H1 (cell line): ENCODE measurements at regions not wholly inside any gene's neighbourhood (a gene's known extent, or its start where the extent isn't known, plus 50 kb on each side); places are given as distances from the start of the nearest gene placed in this dataset.

Experiments used
- CTCF ChIA-PET: fragments of 300-600 bp; sonication (Branson Sonifier 250); formaldehyde crosslinking; loops from one replicate; lab custom pipeline; 2021; ENCODE audit not compliant: partially characterized antibody; lab: Charles Lee
- POLR2A ChIA-PET: fragments of 300-600 bp; sonication (Branson Sonifier 250); formaldehyde crosslinking; loops from one replicate; lab custom pipeline; 2021; ENCODE audit warnings: inconsistent platforms; ENCODE audit not compliant: partially characterized antibody; lab: Charles Lee
- DNase-seq, 2 experiments: peaks; one replicate each; pipeline versions ENCODE4 v3.0.0 to v3.0.0-alpha.2; 2010 to 2022; ENCODE audit warnings: low spot score in 2 of 2, low read depth in 1 of 2, mixed read lengths in 1 of 2
- FAIRE-seq: peaks from 2 replicates; lab custom pipeline; 2011; peaks lifted over from hg19 to GRCh38; lab: Jason Lieb, UNC
- H2AFZ ChIP-seq: 2 replicates; pipeline ENCODE4 v1.8.1; 2012; ENCODE audit warnings: low read length, inconsistent platforms
- H2AK5ac ChIP-seq: 2 replicates; pipeline ENCODE4 v1.6.1; 2013; ENCODE audit warnings: low read depth, low read length
- H2BK120ac ChIP-seq: replicated peaks from 2 replicates; pipeline ENCODE3; 2013; ENCODE audit warnings: low read depth, low read length, inconsistent platforms
- H2BK12ac ChIP-seq: 2 replicates; pipeline ENCODE4 v1.6.1; 2013; ENCODE audit warnings: low read depth, low read length
- H2BK15ac ChIP-seq: 2 replicates; pipeline ENCODE4 v1.6.1; 2013; ENCODE audit warnings: low read length
- H2BK20ac ChIP-seq: 2 replicates; pipeline ENCODE4 v1.6.1; 2013; ENCODE audit warnings: low read length
- H2BK5ac ChIP-seq: 2 replicates; pipeline ENCODE4 v1.6.1; 2013; ENCODE audit warnings: low read depth, low read length
- H3K14ac ChIP-seq: 2 replicates; pipeline ENCODE4 v1.6.1; 2013; ENCODE audit warnings: inconsistent platforms; ENCODE audit not compliant: insufficient read length
- H3K18ac ChIP-seq: 2 replicates; pipeline ENCODE4 v1.6.1; 2013; ENCODE audit warnings: low read length; ENCODE audit errors: extremely low read depth
- H3K23ac ChIP-seq: 2 replicates; pipeline ENCODE4 v1.6.1; 2013; ENCODE audit warnings: inconsistent platforms; ENCODE audit not compliant: insufficient read length
- H3K23me2 ChIP-seq: 2 replicates; pipeline ENCODE4 v1.6.1; 2013; ENCODE audit warnings: low read depth, low read length
- H3K27ac ChIP-seq: 2 replicates; pipeline ENCODE4 v1.6.1; 2011; ENCODE audit warnings: low read depth, low read length, inconsistent platforms
- H3K27me3 ChIP-seq, 4 experiments: replicated peaks in 1 of 4; 1 replicate in 1 of 4; 2 replicates in 3 of 4; pipeline versions ENCODE4 v1.6.1 to v1.8.1; 2011 to 2013; ENCODE audit warnings: low read length in 3 of 4, mild to moderate bottlenecking in 3 of 4, inconsistent platforms in 2 of 4, mixed read lengths in 2 of 4, moderate library complexity in 1 of 4; ENCODE audit not compliant: control insufficient read depth in 3 of 4, insufficient read depth in 3 of 4; ENCODE audit errors: extremely low read depth in 1 of 4
- H3K36me3 ChIP-seq, 4 experiments: 2 replicates each; pipeline versions ENCODE4 v1.6.1 to v1.8.1; 2011 to 2013; ENCODE audit warnings: mild to moderate bottlenecking in 4 of 4, low read length in 3 of 4, moderate library complexity in 2 of 4, control low read depth in 1 of 4, inconsistent platforms in 1 of 4; ENCODE audit not compliant: insufficient read depth in 4 of 4, control insufficient read depth in 2 of 4
- H3K4ac ChIP-seq: replicated peaks from 2 replicates; pipeline ENCODE3; 2013; ENCODE audit warnings: low read length, low read depth, mixed read lengths, inconsistent platforms; ENCODE audit not compliant: insufficient read length
- H3K4me1 ChIP-seq, 4 experiments: replicated peaks in 1 of 4; 1 replicate in 1 of 4; 2 replicates in 3 of 4; pipeline versions ENCODE4 v1.6.1 to v1.8.1; 2011 to 2013; ENCODE audit warnings: low read length in 3 of 4, inconsistent platforms in 2 of 4, mixed read lengths in 1 of 4; ENCODE audit not compliant: insufficient read depth in 4 of 4, control insufficient read depth in 3 of 4
- H3K4me2 ChIP-seq, 2 experiments: 2 replicates each; pipeline versions ENCODE4 v1.6.1 to v1.8.1; 2011 to 2013; ENCODE audit warnings: low read depth in 2 of 2, low read length in 2 of 2, control low read depth in 1 of 2, inconsistent platforms in 1 of 2, mild to moderate bottlenecking in 1 of 2; ENCODE audit not compliant: insufficient read depth in 1 of 2
- H3K4me3 ChIP-seq, 4 experiments: fragments of 200-600, 300-600 bp in 1 of 4; sonication (generic), shearing (Covaris generic), sonication (Bioruptor Twin) in 1 of 4; 2 replicates each; pipeline versions ENCODE4 v1.5.1 to v1.8.1; 2011 to 2016; ENCODE audit warnings: low read length in 4 of 4, low read depth in 3 of 4, control low read depth in 2 of 4, inconsistent platforms in 2 of 4, mild to moderate bottlenecking in 2 of 4, mixed read lengths in 1 of 4, moderate library complexity in 1 of 4; ENCODE audit not compliant: insufficient read depth in 2 of 4; ENCODE audit errors: extremely low read depth in 1 of 4
- H3K56ac ChIP-seq: replicated peaks from 2 replicates; pipeline ENCODE3; 2013; ENCODE audit warnings: low read depth, mild to moderate bottlenecking, mixed read lengths, low read length, inconsistent platforms; ENCODE audit not compliant: insufficient read length
- H3K79me1 ChIP-seq: 2 replicates; pipeline ENCODE4 v1.6.1; 2013; ENCODE audit warnings: low read depth, low read length, control low read depth
- H3K79me2 ChIP-seq, 2 experiments: 2 replicates each; pipeline versions ENCODE4 v1.6.1 to v1.8.1; 2012 to 2013; ENCODE audit warnings: low read length in 2 of 2, mild to moderate bottlenecking in 2 of 2, inconsistent platforms in 1 of 2; ENCODE audit not compliant: insufficient read depth in 2 of 2, control insufficient read depth in 1 of 2
- H3K9ac ChIP-seq, 4 experiments: replicated peaks in 1 of 4; 1 replicate in 1 of 4; 2 replicates in 3 of 4; pipeline versions ENCODE4 v1.6.1 to v1.8.1; 2011 to 2013; ENCODE audit warnings: low read depth in 3 of 4, low read length in 3 of 4, control low read depth in 2 of 4, mild to moderate bottlenecking in 2 of 4, moderate library complexity in 2 of 4, inconsistent platforms in 1 of 4; ENCODE audit errors: extremely low read depth in 1 of 4
- H3K9me3 ChIP-seq, 2 experiments: 2 replicates each; pipeline versions ENCODE4 v1.6.1 to v1.8.1; 2012 to 2013; ENCODE audit warnings: mild to moderate bottlenecking in 2 of 2, moderate library complexity in 2 of 2, control low read depth in 1 of 2, inconsistent platforms in 1 of 2, low read depth in 1 of 2, low read length in 1 of 2, mixed read lengths in 1 of 2; ENCODE audit not compliant: insufficient read depth in 2 of 2
- H4K20me1 ChIP-seq, 2 experiments: replicated peaks in 1 of 2; 2 replicates each; pipeline versions ENCODE3 to v1.8.1; 2011 to 2013; ENCODE audit warnings: inconsistent platforms in 2 of 2, low read length in 2 of 2, mild to moderate bottlenecking in 1 of 2; ENCODE audit not compliant: insufficient read depth in 2 of 2, control insufficient read depth in 1 of 2
- H4K5ac ChIP-seq: 2 replicates; pipeline ENCODE4 v1.6.1; 2013; ENCODE audit warnings: low read length, low read depth, mixed read lengths, inconsistent platforms; ENCODE audit not compliant: insufficient read length
- H4K8ac ChIP-seq: 2 replicates; pipeline ENCODE4 v1.8.0; 2013; ENCODE audit warnings: mild to moderate bottlenecking, moderate library complexity, low read length, inconsistent platforms; ENCODE audit not compliant: insufficient read depth; ENCODE audit errors: extremely low read depth
- H4K91ac ChIP-seq: replicated peaks from 2 replicates; pipeline ENCODE3; 2013; ENCODE audit warnings: low read length, mixed read lengths, inconsistent platforms; ENCODE audit not compliant: insufficient read length
- ATF2 ChIP-seq: IDR thresholded peaks from 2 replicates; pipeline ENCODE4 v1.6.1; 2012; ENCODE audit warnings: low read length, inconsistent platforms
- BACH1 ChIP-seq: IDR thresholded peaks from 2 replicates; pipeline ENCODE4 v1.6.1; 2012; ENCODE audit warnings: low read length, improper control_type of control experiment
- BRCA1 ChIP-seq: IDR thresholded peaks from 2 replicates; pipeline ENCODE4 v1.6.1; 2012; ENCODE audit warnings: low read depth, low read length, improper control_type of control experiment
- CBX5 ChIP-seq: fragments of 300-800, 300-1000 bp; sonication (generic); IDR thresholded peaks from 2 replicates; pipeline ENCODE4 v1.7.1; 2016; ENCODE audit warnings: antibody characterized with exemption, low read length, low read depth
- E2F6 ChIP-seq: IDR thresholded peaks from 2 replicates; pipeline ENCODE4 v1.6.1; 2012; ENCODE audit warnings: inconsistent platforms
- GTF2F1 ChIP-seq: IDR thresholded peaks from 2 replicates; pipeline ENCODE4 v1.6.1; 2012; ENCODE audit warnings: low read depth, low read length, improper control_type of control experiment, borderline replicate concordance
- JUND ChIP-seq: IDR thresholded peaks from 2 replicates; pipeline ENCODE4 v1.6.1; 2011; ENCODE audit warnings: mild to moderate bottlenecking, improper control_type of control experiment, low read length
- MAFK ChIP-seq: IDR thresholded peaks from 2 replicates; pipeline ENCODE4 v1.6.1; 2012; ENCODE audit warnings: low read depth, mild to moderate bottlenecking, improper control_type of control experiment, low read length
- SIX5 ChIP-seq: IDR thresholded peaks from 2 replicates; pipeline ENCODE4 v1.6.1; 2011; ENCODE audit warnings: mild to moderate bottlenecking, low read depth, low read length
- SRF ChIP-seq: IDR thresholded peaks from 2 replicates; pipeline ENCODE4 v1.6.1; 2011; ENCODE audit warnings: mild to moderate bottlenecking, low read depth, low read length, moderate library complexity
- TAF7 ChIP-seq: optimal IDR thresholded peaks from 2 replicates; pipeline ENCODE3; 2011; ENCODE audit warnings: low read depth, mild to moderate bottlenecking, inconsistent platforms, low read length, moderate library complexity, borderline replicate concordance
- WGBS, 2 experiments: shearing (Covaris generic) in 1 of 2; methylation state at CpG; one replicate each; pipeline versions ENCODE4 v1.1.6 to v1.1.7; 2013 to 2015; ENCODE audit warnings: low lambda C conversion rate in 2 of 2, mixed read lengths in 2 of 2, inconsistent platforms in 1 of 2, low coverage in 1 of 2, missing lambda C conversion rate in 1 of 2; ENCODE audit not compliant: insufficient replicate concordance in 2 of 2, insufficient coverage in 1 of 2, insufficient read length in 1 of 2; ENCODE audit errors: extremely low coverage in 1 of 2, missing lambda C conversion rate in 1 of 2; 5-methylcytosine and 5-hydroxymethylcytosine counted together

DNA sequence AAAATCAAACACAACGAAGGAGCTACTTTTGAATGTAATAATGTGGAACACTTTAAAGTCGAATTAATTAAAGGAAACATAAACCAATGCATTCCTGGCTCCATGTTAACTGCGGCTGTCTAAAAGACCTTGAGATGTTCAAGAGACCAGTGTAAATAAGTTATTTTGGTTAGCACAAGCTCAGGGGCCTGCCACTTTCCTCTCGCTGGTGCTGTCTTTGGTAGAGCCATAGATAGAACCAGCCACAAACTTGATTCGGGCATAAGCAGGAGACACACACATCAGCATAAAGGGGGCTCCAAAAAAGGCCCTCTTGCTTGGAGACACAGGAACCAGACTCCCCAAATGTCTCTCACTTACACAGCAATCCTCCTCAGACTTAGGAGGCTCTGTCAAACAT, 121.6 kb upstream of the TBX20 start:
- Histone ChIP-seq H3K9ac (no peak overlapping the region), H3K79me2 (no peaks in the 10 kb centered on the region; a peak in 1 of 4 replicates), H2BK20ac (no peak overlapping the region), H2BK15ac (no peak overlapping the region), H3K18ac (no peak overlapping the region), H3K4me3 (no peak overlapping the region), H2BK5ac (no peak overlapping the region), H4K5ac (no peak overlapping the region), H2BK120ac (no peak overlapping the region), H4K8ac (no peak overlapping the region), H3K56ac (no peak overlapping the region), H3K27me3 (no peaks in the 10 kb centered on the region), H3K4ac (no peak overlapping the region), H4K91ac (no peak overlapping the region), H3K79me1 (no peaks in the 10 kb centered on the region), H2AK5ac (no peak overlapping the region), H3K14ac (no peak overlapping the region), H2AFZ (no peak overlapping the region), H3K27ac (no peak overlapping the region), H3K4me1 (no peaks in the 10 kb centered on the region), H2BK12ac (no peak overlapping the region), H3K23me2 (no peaks in the 10 kb centered on the region), H3K36me3 (no peaks in the 10 kb centered on the region), H3K4me2 (no peak overlapping the region), H4K20me1 (no peaks in the 10 kb centered on the region), H3K9me3 (no peaks in the 10 kb centered on the region), H3K23ac (no peak overlapping the region)
- POLR2A ChIA-PET, result no interaction called here
- 95% methylated on average over 5 of the region's 5 CpGs; no CpG with 5 or more reads in 1 of the 2 experiments for WGBS, 2 experiments
- FAIRE-seq, result no peak
- no peak for TF ChIP-seq GTF2F1
- no peak for TF ChIP-seq SIX5
- no peak for TF ChIP-seq ATF2
- TF ChIP-seq BACH1, result no peak
- no peak for TF ChIP-seq TAF7
- no peak for TF ChIP-seq CBX5
- TF ChIP-seq MAFK, result no peak
- no peak for TF ChIP-seq SRF
- no peak for TF ChIP-seq BRCA1
- no peak for TF ChIP-seq E2F6
- no peak for TF ChIP-seq JUND
- DNase-seq, result no peak
- CTCF ChIA-PET, result interaction anchor here (1.0 kb wide), 1 partner anchor 144 kb away, joined by 3 read pairs; no protein-coding TSS in a partner anchor
